Memory B cell (primary cell): ENCODE measurements at regions not wholly inside any gene's neighbourhood (a gene's known extent, or its start where the extent isn't known, plus 50 kb on each side); places are given as distances from the start of the nearest gene placed in this dataset.
A peak's percentile ranks its signal among the peaks of the same experiment; 100 is the strongest.

Experiments used
- ATAC-seq: fragments of 150-1000 bp; cut with Tn5 transposase; 2 replicates; pipeline ENCODE4 v1.10.0; 2021; ENCODE audit warnings: low read depth, mild to moderate bottlenecking, moderate library complexity
- DNase-seq, 2 donors: peaks; one replicate each; pipeline ENCODE4 v3.0.0; 2022; ENCODE audit warnings: low spot score in 2 of 2
- H3K27ac Mint-ChIP-seq: one replicate; pipeline ENCODE4 v1.8.0; 2022; ENCODE audit warnings: mild to moderate bottlenecking, moderate library complexity, mixed read lengths
- H3K27me3 Mint-ChIP-seq: one replicate; pipeline ENCODE4 v1.8.0; 2022; ENCODE audit warnings: mixed read lengths
- H3K36me3 Mint-ChIP-seq: one replicate; pipeline ENCODE4 v1.8.0; 2022; ENCODE audit warnings: mild to moderate bottlenecking, mixed read lengths
- H3K4me1 Mint-ChIP-seq: one replicate; pipeline ENCODE4 v1.8.0; 2022; ENCODE audit warnings: mixed read lengths
- H3K4me3 Mint-ChIP-seq: one replicate; pipeline ENCODE4 v1.8.0; 2022; ENCODE audit warnings: mild to moderate bottlenecking, moderate library complexity, mixed read lengths
- H3K9me3 Mint-ChIP-seq: one replicate; pipeline ENCODE4 v1.8.0; 2022; ENCODE audit warnings: mixed read lengths

- H3K4me1 Mint-ChIP-seq, result peaks cover 17% of the 10 kb centered on the region
- H3K36me3 Mint-ChIP-seq, result peaks cover 5% of the 10 kb centered on the region
Observed at GRCh38 chr13:40464337-40465014, 202.0 kb downstream of the FOXO1 start.

GRCh38 chr13:40465015-40465390 lies 201.4 kb downstream of the FOXO1 start:
- H3K4me1 Mint-ChIP-seq, result peaks cover 17% of the 10 kb centered on the region
- H3K4me3 Mint-ChIP-seq, result no peak overlapping the region
- ATAC-seq (no peak), DNase-seq (no peak)
- no peak overlapping the region for H3K27ac Mint-ChIP-seq
- H3K36me3 Mint-ChIP-seq, result peaks cover 5% of the 10 kb centered on the region
- H3K9me3 Mint-ChIP-seq, result peaks cover 5% of the 10 kb centered on the region
- H3K27me3 Mint-ChIP-seq, result peaks cover 4% of the 10 kb centered on the region

More at GRCh38 chr13:40464337-40465014, 202.0 kb downstream of the FOXO1 start:
- DNase-seq (peak in 1 of 2 donors; percentile 31), ATAC-seq (peak; percentile 98)
- H3K9me3 Mint-ChIP-seq, result peaks cover 5% of the 10 kb centered on the region
- H3K27me3 Mint-ChIP-seq, result peaks cover 4% of the 10 kb centered on the region
- H3K4me3 Mint-ChIP-seq, result no peak overlapping the region
- peak overlapping the region; percentile 40 for H3K27ac Mint-ChIP-seq

- Mint-ChIP-seq H3K27ac (no peak overlapping the region), H3K36me3 (peaks cover 5% of the 10 kb centered on the region), H3K27me3 (peaks cover 5% of the 10 kb centered on the region), H3K9me3 (peaks cover 5% of the 10 kb centered on the region), H3K4me3 (no peak overlapping the region), H3K4me1 (peaks cover 20% of the 10 kb centered on the region)
- DNase-seq (no peak), ATAC-seq (no peak)
Observed at GRCh38 chr13:40466272-40466671, 200.2 kb downstream of the FOXO1 start.

- Mint-ChIP-seq H3K4me3 (no peak overlapping the region), H3K27me3 (peaks cover 5% of the 10 kb centered on the region), H3K9me3 (peaks cover 5% of the 10 kb centered on the region), H3K27ac (no peak overlapping the region), H3K36me3 (peaks cover 5% of the 10 kb centered on the region), H3K4me1 (peaks cover 25% of the 10 kb centered on the region)
- DNase-seq (no peak), ATAC-seq (no peak)
Observed at GRCh38 chr13:40468227-40468838, 198.1 kb downstream of the FOXO1 start.

GRCh38 chr13:40469581-40470310 lies 196.7 kb downstream of the FOXO1 start:
- no peak for DNase-seq
- Mint-ChIP-seq H3K4me3 (no peak overlapping the region), H3K36me3 (peaks cover 5% of the 10 kb centered on the region), H3K27ac (no peak overlapping the region), H3K9me3 (peaks cover 5% of the 10 kb centered on the region), H3K27me3 (peaks cover 7% of the 10 kb centered on the region), H3K4me1 (peaks cover 16% of the 10 kb centered on the region)
- ATAC-seq, result no peak

- no peak overlapping the region for H3K27ac Mint-ChIP-seq
Observed at GRCh38 chr13:40470660-40471059, 195.8 kb downstream of the FOXO1 start.

GRCh38 chr13:40471076-40471475 lies 195.4 kb downstream of the FOXO1 start:
- H3K36me3 Mint-ChIP-seq, result peaks cover 8% of the 10 kb centered on the region
- DNase-seq (no peak), ATAC-seq (no peak)
- H3K27me3 Mint-ChIP-seq, result peaks cover 11% of the 10 kb centered on the region
- peaks cover 6% of the 10 kb centered on the region for H3K9me3 Mint-ChIP-seq
- peaks cover 15% of the 10 kb centered on the region for H3K4me1 Mint-ChIP-seq
- H3K27ac Mint-ChIP-seq, result no peak overlapping the region
- no peak overlapping the region for H3K4me3 Mint-ChIP-seq

More at GRCh38 chr13:40470660-40471059, 195.8 kb downstream of the FOXO1 start:
- Mint-ChIP-seq H3K27me3 (peaks cover 7% of the 10 kb centered on the region), H3K4me3 (no peak overlapping the region), H3K9me3 (peaks cover 6% of the 10 kb centered on the region), H3K36me3 (peaks cover 5% of the 10 kb centered on the region), H3K4me1 (peaks cover 12% of the 10 kb centered on the region)
- DNase-seq (no peak), ATAC-seq (no peak)

GRCh38 chr13:40471911-40472310 lies 194.5 kb downstream of the FOXO1 start:
- Mint-ChIP-seq H3K27ac (no peak overlapping the region), H3K4me3 (no peak overlapping the region), H3K9me3 (peaks cover 6% of the 10 kb centered on the region), H3K36me3 (peaks cover 8% of the 10 kb centered on the region), H3K4me1 (peaks cover 15% of the 10 kb centered on the region), H3K27me3 (peaks cover 11% of the 10 kb centered on the region)
- DNase-seq (no peak), ATAC-seq (no peak)

GRCh38 chr13:40472427-40473220 lies 193.8 kb downstream of the FOXO1 start:
- Mint-ChIP-seq H3K9me3 (peaks cover 6% of the 10 kb centered on the region), H3K27ac (no peak overlapping the region), H3K36me3 (peaks cover 8% of the 10 kb centered on the region), H3K4me1 (peaks cover 17% of the 10 kb centered on the region), H3K4me3 (no peak overlapping the region), H3K27me3 (peaks cover 11% of the 10 kb centered on the region)
- DNase-seq, result no peak
- no peak for ATAC-seq

GRCh38 chr13:40475617-40476016 lies 190.8 kb downstream of the FOXO1 start:
- peaks cover 4% of the 10 kb centered on the region for H3K36me3 Mint-ChIP-seq
- H3K27me3 Mint-ChIP-seq, result peaks cover 7% of the 10 kb centered on the region
- peaks cover 16% of the 10 kb centered on the region for H3K4me1 Mint-ChIP-seq
- H3K9me3 Mint-ChIP-seq, result peaks cover 2% of the 10 kb centered on the region
- no peak overlapping the region for H3K4me3 Mint-ChIP-seq
- DNase-seq (no peak), ATAC-seq (no peak)
- H3K27ac Mint-ChIP-seq, result no peak overlapping the region

GRCh38 chr13:40476175-40476958 lies 190.1 kb downstream of the FOXO1 start:
- DNase-seq (no peak), ATAC-seq (no peak)
- Mint-ChIP-seq H3K27ac (no peak overlapping the region), H3K36me3 (peaks cover 4% of the 10 kb centered on the region), H3K9me3 (peaks cover 2% of the 10 kb centered on the region), H3K27me3 (peaks cover 7% of the 10 kb centered on the region), H3K4me3 (no peak overlapping the region), H3K4me1 (peaks cover 21% of the 10 kb centered on the region)

GRCh38 chr13:40477623-40478608 lies 188.5 kb downstream of the FOXO1 start:
- Mint-ChIP-seq H3K36me3 (peaks cover 4% of the 10 kb centered on the region), H3K4me3 (no peak overlapping the region), H3K4me1 (peaks cover 17% of the 10 kb centered on the region), H3K9me3 (peaks cover 2% of the 10 kb centered on the region), H3K27me3 (peaks cover 7% of the 10 kb centered on the region), H3K27ac (peak overlapping the region; percentile 24)
- no peak for DNase-seq
- no peak for ATAC-seq
